ENCODE measurements at regions not wholly inside any gene's neighbourhood (a gene's known extent, or its start where the extent isn't known, plus 50 kb on each side); places are given as distances from the start of the nearest gene placed in this dataset.

DNA sequence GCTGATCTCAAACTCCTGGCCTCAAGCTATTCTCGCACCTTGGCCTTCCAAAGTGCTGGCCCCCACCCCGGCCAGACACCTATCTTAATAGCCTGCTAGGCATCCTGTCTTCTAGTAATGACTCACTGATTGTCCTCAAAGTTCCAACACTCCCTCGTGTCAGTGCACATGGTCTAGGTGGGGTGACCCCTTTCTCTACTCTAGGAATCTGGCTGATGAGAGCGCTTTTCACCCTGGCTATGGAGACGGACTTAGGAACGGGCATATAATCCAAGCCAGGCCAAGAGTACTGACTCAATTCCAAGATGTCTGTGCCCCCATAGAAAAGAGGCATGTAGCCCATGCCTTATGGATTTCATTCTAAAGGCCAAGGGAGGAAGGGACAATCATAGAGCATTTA, 67.0 kb downstream of the PRLHR start:
- H3K23me2 ChIP-seq (ENCODE audit: insufficient read length, low read depth, low read length, poor library complexity, severe bottlenecking), result no peaks in the 10 kb centered on the region
- H2BK12ac ChIP-seq (ENCODE audit: insufficient read length, low read depth, low read length), result no peak overlapping the region
- H2BK15ac ChIP-seq (ENCODE audit: low read depth, low read length), result no peak overlapping the region
- no peak overlapping the region for H3K27ac ChIP-seq (ENCODE audit: insufficient read length, low read depth, low read length)
- no peak overlapping the region for H3K4ac ChIP-seq (ENCODE audit: low read depth, low read length)
- H2BK5ac ChIP-seq (ENCODE audit: insufficient read length, low read length), result no peak overlapping the region
- no peak overlapping the region for H4K8ac ChIP-seq (replicated peaks; ENCODE audit: insufficient read length, low read depth, low read length)
- no peaks in the 10 kb centered on the region for H3K79me2 ChIP-seq (ENCODE audit: insufficient read depth, low read length)
- no peaks in the 10 kb centered on the region for H3K9me3 ChIP-seq (ENCODE audit: control insufficient read depth, low read depth, low read length)
- no peaks in the 10 kb centered on the region for H4K20me1 ChIP-seq (ENCODE audit: control insufficient read depth, insufficient read depth, insufficient read length)
- no peak overlapping the region for H3K23ac ChIP-seq (ENCODE audit: insufficient read length, low read depth, low read length)
- Mint-ChIP-seq H3K36me3 (ENCODE audit: insufficient read depth in 1 of 3, low read depth in 3 of 3) (no peaks in the 10 kb centered on the region), H3K27me3 (ENCODE audit: low read depth) (no peaks in the 10 kb centered on the region; the same call in 1 of the 2 replicates), H3K4me1 (peaks cover 0 to 5% of the 10 kb centered on the region in 2 experiments; a peak in 2 of 4 replicates), H3K4me3 (no peak overlapping the region), H3K27ac (no peak overlapping the region; a peak in 1 of 7 replicates), H3K9me3 (peaks cover 0 to 3% of the 10 kb centered on the region in 2 experiments; a peak in 1 of 5 replicates)
- H3K79me1 ChIP-seq (ENCODE audit: insufficient read depth, low read depth, low read length, poor library complexity, severe bottlenecking), result no peaks in the 10 kb centered on the region
- H3T11ph ChIP-seq (ENCODE audit: low read length), result no peak overlapping the region
- no peak overlapping the region for H3K56ac ChIP-seq (ENCODE audit: insufficient read length, low read depth, low read length)
- DNase-seq, result no peak
- H3K27me3 ChIP-seq (ENCODE audit: insufficient read depth, low read length), result no peaks in the 10 kb centered on the region
- H4K91ac ChIP-seq (ENCODE audit: insufficient read length, low read depth, low read length), result no peak overlapping the region
- H3K14ac ChIP-seq (ENCODE audit: insufficient read depth, low read length), result no peak overlapping the region
- H3K4me2 ChIP-seq (ENCODE audit: insufficient read depth, insufficient read length, low read length), result no peak overlapping the region
- TF ChIP-seq CTCF (conservative IDR thresholded peaks at IDR 0.05), result no peak
- no peak overlapping the region for H4K5ac ChIP-seq (ENCODE audit: insufficient read length, low read depth, low read length)
- no CpG with 5 or more reads among the region's 6 CpGs for WGBS (ENCODE audit: extremely low coverage, insufficient read length, low lambda C conversion rate)
- no peak overlapping the region for H2AFZ ChIP-seq (ENCODE audit: low read length)
- no peak overlapping the region for H2AK5ac ChIP-seq (ENCODE audit: insufficient read length, low read length)
- H2BK20ac ChIP-seq (ENCODE audit: low read depth, low read length, poor library complexity, severe bottlenecking), result no peak overlapping the region
- no peak overlapping the region for H2BK120ac ChIP-seq (ENCODE audit: low read depth, low read length, poor library complexity, severe bottlenecking)
- no peak overlapping the region for H3K9ac ChIP-seq (ENCODE audit: extremely low read depth, insufficient read length, low read length)
- no peaks in the 10 kb centered on the region for H3K4me1 ChIP-seq (ENCODE audit: insufficient read depth, low read length)
- no peak overlapping the region for H3K18ac ChIP-seq (ENCODE audit: insufficient read length, low read depth, low read length)
